ENCODE measurements at regions not wholly inside any gene's neighbourhood (a gene's known extent, or its start where the extent isn't known, plus 50 kb on each side); places are given as distances from the start of the nearest gene placed in this dataset.
"Not testable (repeated sequence)": the region's sequence is repeated elsewhere in the genome, so short reads cannot be mapped to it uniquely, and the experiment has no call there.

DNA sequence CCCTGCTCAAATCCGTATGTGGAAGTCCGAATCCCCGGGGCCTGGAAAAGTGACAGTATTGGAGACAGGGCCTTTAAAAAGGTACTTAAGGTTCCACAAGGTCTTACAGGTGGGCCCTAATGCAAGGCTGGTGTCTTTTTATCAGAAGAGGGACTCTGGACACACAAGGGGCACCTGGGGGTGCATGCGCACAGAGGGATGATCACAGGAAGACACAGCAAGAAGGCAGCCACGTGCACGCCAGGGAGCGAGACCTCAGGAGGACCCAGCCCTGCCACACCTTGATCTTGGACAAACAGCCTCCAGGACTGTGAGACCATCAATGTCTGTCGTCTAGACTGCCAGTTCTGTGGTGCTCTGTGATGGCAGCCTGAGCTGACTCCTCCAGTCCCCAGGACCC lies 96.5 kb downstream of the SHANK2 start:
- TF ChIP-seq, protein P1, sequence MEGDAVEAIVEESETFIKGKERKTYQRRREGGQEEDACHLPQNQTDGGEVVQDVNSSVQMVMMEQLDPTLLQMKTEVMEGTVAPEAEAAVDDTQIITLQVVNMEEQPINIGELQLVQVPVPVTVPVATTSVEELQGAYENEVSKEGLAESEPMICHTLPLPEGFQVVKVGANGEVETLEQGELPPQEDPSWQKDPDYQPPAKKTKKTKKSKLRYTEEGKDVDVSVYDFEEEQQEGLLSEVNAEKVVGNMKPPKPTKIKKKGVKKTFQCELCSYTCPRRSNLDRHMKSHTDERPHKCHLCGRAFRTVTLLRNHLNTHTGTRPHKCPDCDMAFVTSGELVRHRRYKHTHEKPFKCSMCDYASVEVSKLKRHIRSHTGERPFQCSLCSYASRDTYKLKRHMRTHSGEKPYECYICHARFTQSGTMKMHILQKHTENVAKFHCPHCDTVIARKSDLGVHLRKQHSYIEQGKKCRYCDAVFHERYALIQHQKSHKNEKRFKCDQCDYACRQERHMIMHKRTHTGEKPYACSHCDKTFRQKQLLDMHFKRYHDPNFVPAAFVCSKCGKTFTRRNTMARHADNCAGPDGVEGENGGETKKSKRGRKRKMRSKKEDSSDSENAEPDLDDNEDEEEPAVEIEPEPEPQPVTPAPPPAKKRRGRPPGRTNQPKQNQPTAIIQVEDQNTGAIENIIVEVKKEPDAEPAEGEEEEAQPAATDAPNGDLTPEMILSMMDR (IDR thresholded peaks at IDR 0.05; ENCODE audit: low read depth, low read length) = no peak
- H3K4me3 ChIP-seq (replicated peaks in 1 of 2; ENCODE audit: low read depth in 2 of 2, low read length in 2 of 2) = no peak overlapping the region
- DNase-seq (ENCODE audit: low read depth in 2 of 2) = no peak

DNA sequence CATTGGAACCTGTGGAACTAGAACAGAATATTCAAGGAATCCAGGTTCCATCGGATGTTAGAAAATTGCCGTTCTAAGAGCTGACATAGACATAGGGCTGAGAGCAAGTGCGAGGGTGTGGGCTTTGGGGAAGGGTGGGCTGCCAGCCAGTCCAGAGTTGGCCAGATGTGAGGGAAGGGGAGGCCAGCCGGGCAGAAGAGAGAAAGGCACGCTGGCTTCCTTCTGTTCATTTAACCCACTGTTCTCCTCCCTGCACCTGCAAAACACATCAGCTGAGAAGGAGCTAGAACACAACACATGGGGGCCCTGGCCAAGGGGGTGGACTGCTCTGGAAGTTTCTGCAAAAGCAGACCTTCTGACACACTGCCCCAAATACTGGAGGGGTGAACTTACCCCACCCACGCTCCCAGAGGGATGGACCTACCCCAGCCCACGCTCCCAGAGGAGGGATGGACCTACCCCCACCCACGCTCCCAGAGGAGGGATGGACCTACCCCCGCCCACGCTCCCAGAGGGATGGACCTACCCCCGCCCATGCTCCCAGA lies 98.0 kb downstream of the SHANK2 start:
- DNase-seq (ENCODE audit: low read depth in 2 of 2) = no peak
- no peak overlapping the region for H3K4me3 ChIP-seq (replicated peaks in 1 of 2; ENCODE audit: low read depth in 2 of 2, low read length in 2 of 2)
- TF ChIP-seq, protein P1 (IDR thresholded peaks at IDR 0.05; ENCODE audit: low read depth, low read length) = no peak

DNA sequence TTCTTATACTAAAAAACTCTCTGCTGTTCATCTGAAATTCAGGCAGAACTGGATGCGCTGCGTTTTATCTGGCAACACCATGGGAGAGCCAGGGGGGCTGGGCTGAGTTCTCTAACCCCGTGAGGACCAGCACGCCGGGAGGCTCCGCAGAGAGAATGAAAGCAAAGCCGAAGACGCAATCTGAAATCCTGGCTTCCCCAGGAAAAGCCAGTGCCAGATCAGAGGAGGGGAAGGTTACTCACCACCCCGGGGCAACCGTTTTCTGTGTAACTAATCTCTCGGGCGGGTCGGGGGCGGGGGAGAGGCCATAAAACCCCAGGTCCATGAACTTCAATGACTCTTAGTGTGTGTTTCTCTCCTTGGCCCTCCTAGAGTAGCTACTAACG lies 99.4 kb downstream of the SHANK2 start:
- TF ChIP-seq, protein P1 (IDR thresholded peaks at IDR 0.05; ENCODE audit: low read depth, low read length) = no peak
- peak; percentile 2 to 31 for DNase-seq (ENCODE audit: low read depth in 2 of 2)
- H3K4me3 ChIP-seq (replicated peaks in 1 of 2; ENCODE audit: low read depth in 2 of 2, low read length in 2 of 2) = peak overlapping the region in 1 of 2 donors; percentile 13

DNA sequence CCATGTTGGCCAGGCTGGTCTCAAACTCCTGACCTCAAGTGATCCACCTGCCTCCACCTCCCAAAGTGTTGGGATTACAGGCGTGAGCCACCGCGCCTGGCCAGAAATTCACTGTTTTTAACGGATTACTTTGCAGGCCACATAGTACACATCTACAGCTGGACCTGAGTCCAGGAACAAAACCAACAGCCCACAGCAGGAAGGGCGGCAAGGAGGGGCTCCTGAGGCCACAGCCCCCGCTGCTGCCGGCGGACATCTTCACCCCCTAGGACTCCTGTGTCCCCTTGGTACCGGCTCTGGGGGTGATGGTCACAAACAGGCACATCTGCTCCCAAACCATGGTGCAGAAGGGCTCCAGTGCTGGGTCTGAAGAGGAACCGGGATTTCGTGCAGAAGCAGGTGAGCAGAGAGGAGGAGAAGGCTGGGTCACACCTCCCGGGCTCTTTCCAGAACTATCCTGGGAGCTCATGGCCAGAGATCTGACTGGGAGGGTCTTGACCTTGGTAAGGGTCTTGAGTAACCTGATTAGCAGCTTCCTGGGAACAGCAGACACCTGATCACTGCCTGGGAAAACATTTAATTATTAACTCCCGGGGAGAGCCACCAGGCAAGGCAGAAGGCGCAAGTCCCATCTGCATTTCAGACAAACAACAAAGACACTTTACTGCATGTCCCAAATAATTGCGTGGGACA lies 99.9 kb downstream of the SHANK2 start:
- not testable (repeated sequence) for DNase-seq (ENCODE audit: low read depth in 2 of 2)
- peak overlapping the region in 1 of 2 donors; percentile 13 for H3K4me3 ChIP-seq (replicated peaks in 1 of 2; ENCODE audit: low read depth in 2 of 2, low read length in 2 of 2)

DNA sequence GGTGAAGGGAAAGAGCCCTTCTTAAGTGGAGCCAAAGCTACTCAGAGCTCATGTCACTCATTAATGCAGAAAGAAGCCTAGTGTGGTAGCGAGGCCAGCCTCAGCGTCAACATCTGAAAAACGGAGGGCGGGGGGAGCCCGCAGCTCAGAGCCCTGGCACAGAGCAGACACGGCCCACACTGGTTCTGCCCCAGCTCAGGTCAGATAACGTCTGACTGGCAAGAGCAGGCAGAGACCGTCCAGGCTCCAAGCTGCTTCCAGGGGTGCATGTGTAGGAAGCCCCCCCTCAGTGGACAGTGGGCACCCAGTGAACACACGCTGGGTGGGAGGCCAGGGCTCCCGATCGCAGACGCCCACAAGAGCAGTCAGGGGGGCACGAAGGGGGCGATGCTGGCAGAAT lies 100.8 kb downstream of the SHANK2 start:
- H3K4me3 ChIP-seq (replicated peaks in 1 of 2; ENCODE audit: low read depth in 2 of 2, low read length in 2 of 2) = no peak overlapping the region

DNA sequence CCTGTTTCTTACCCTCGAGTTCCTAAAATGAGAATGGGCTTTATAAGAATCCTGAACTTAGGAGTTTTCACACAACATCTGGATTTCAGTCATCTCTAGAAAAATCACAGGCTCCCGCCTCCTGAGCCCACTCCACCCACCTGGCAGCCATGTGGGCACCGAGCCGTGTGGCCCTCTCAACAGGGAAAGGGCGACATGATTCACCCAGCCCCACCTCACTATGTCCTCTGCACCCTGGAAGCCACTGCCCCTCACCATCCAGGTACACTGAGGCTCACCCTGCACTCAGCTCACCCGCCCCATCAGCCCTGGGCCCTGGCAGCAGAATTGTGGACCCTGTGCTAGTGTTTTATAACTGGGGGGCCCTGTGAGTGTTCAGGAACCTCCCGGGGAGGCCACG lies 101.5 kb downstream of the SHANK2 start:
- no peak for DNase-seq (ENCODE audit: low read depth in 2 of 2)
- TF ChIP-seq, protein P1 (IDR thresholded peaks at IDR 0.05; ENCODE audit: low read depth, low read length) = no peak
- H3K4me3 ChIP-seq (replicated peaks in 1 of 2; ENCODE audit: low read depth in 2 of 2, low read length in 2 of 2) = no peak overlapping the region

More for the DNA sequence above, 100.8 kb downstream of the SHANK2 start:
- DNase-seq (ENCODE audit: low read depth in 2 of 2) = no peak
- TF ChIP-seq, protein P1 (IDR thresholded peaks at IDR 0.05; ENCODE audit: low read depth, low read length) = no peak

DNA sequence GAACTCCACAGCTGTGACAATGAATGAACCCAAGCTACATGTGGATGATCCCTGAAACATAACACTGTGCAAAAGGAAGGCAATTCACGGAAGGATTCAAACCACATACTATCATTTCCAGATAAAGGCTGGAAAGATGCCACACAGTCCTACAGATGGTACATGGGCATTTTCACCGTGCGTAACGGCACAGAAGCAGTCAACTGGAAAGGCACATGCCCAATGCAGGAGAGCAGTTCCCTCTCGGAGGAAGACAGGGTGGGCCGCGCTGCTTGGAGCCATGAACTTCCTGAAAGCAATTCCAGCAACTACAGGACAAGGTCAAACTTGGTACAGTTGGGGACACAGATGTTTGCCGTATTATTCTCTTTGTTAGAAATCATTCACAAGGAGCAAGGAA lies 103.7 kb downstream of the SHANK2 start:
- DNase-seq (ENCODE audit: low read depth in 2 of 2) = no peak
- TF ChIP-seq, protein P1 (IDR thresholded peaks at IDR 0.05; ENCODE audit: low read depth, low read length) = no peak
- H3K4me3 ChIP-seq (replicated peaks in 1 of 2; ENCODE audit: low read depth in 2 of 2, low read length in 2 of 2) = no peak overlapping the region
